GDM1 (cell line): ENCODE measurements at regions not wholly inside any gene's neighbourhood (a gene's known extent, or its start where the extent isn't known, plus 50 kb on each side); places are given as distances from the start of the nearest gene placed in this dataset.

Experiments
- DNase-seq: peaks from one replicate; lab custom pipeline; 2025; lab: John Stamatoyannopoulos, UW

- DNase-seq: no peak
Observed at GRCh38 chr17:77907497-77908461, 50.7 kb upstream of the TNRC6C start.

- DNase-seq: no peak
Observed at GRCh38 chr17:77908501-77908900, 50.0 kb upstream of the TNRC6C start.
